ENCODE measurements at regions not wholly inside any gene's neighbourhood (a gene's known extent, or its start where the extent isn't known, plus 50 kb on each side); places are given as distances from the start of the nearest gene placed in this dataset.

DNA sequence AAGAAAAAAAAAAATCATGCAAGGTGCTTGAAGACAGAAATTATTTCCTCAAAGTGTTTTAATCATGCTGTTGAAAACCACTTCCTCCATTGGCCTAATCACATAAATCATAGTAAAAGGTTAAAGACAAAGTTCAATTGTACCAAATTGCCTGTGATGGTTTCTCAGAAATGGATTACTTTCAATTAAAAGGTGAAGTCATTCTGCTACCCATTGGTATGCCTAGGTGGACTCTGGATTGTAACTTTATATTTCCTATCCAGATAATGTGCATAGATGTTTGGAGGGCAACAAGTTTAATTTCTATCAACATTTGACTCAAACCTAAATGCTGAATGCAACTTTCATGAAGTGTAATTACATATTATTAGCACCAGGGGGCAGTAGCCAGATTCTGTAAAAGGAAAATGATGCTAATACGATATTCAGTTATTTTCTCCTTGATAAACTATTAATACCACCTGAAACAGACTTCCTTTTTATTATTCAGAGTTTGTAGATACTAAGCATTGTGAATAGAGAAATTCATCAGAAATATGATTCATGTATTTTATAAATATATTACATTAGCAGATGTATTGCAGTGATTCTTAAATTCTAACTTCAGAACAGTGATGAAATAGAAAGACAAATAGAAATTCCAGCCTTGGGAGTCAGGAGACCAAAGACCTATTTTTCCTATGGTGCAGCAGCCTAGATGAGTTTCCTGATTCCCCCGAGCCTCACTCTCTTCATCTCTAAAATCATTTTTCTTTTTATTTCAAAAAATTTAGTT is 148.2 kb downstream of the CAAP1 start:
- CTCF ChIA-PET (ENCODE audit: unreplicated experiment): no interaction called here
- BruUV-seq (replicated peaks): no TSS peak
- no peak for TF ChIP-seq EZH2phosphoT487 (IDR thresholded peaks at IDR 0.05; ENCODE audit: borderline replicate concordance, low read depth, low read length)
- TF ChIP-seq, protein P1, sequence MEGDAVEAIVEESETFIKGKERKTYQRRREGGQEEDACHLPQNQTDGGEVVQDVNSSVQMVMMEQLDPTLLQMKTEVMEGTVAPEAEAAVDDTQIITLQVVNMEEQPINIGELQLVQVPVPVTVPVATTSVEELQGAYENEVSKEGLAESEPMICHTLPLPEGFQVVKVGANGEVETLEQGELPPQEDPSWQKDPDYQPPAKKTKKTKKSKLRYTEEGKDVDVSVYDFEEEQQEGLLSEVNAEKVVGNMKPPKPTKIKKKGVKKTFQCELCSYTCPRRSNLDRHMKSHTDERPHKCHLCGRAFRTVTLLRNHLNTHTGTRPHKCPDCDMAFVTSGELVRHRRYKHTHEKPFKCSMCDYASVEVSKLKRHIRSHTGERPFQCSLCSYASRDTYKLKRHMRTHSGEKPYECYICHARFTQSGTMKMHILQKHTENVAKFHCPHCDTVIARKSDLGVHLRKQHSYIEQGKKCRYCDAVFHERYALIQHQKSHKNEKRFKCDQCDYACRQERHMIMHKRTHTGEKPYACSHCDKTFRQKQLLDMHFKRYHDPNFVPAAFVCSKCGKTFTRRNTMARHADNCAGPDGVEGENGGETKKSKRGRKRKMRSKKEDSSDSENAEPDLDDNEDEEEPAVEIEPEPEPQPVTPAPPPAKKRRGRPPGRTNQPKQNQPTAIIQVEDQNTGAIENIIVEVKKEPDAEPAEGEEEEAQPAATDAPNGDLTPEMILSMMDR (conservative IDR thresholded peaks at IDR 0.05; ENCODE audit: low read length): peak; percentile 93

DNA sequence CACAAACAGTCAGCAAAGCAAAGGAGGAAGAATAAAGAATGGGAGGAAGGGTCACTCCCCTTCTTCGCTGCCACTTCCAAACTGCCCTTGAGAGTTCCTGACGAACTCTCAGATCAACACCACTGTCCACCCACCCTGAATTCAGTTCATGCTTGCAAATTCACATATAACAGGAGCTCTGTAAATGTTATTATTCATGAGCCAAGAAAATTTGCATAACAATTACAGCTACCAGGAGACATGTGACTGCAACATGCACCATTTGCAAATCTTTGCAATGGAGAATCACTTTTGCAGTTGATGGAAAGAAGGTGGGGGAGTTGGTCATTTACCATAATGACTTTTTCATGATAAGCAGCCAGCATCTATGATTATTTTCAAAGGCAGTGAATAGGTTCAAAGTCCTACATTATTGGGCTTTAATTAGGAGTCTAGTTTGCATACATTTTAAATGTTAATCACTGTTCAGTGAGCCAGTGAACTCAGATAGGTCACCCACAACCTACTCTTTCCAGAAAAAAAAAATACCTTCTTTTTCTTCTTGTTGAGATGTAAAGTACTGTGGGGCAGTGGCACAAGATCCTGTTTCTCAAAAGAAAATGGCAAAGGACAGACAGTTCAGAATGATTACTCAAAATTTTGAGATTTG is 149.7 kb downstream of the CAAP1 start:
- TF ChIP-seq EZH2phosphoT487 (IDR thresholded peaks at IDR 0.05; ENCODE audit: borderline replicate concordance, low read depth, low read length): no peak
- TF ChIP-seq, protein P1 (conservative IDR thresholded peaks at IDR 0.05; ENCODE audit: low read length): no peak
- Histone ChIP-seq H3K4me1 (ENCODE audit: insufficient read depth, low read length, poor library complexity, severe bottlenecking) (no peaks in the 10 kb centered on the region), H3K9me2 (ENCODE audit: insufficient read depth, low read length) (no peaks in the 10 kb centered on the region), H3K9me3 (ENCODE audit: low read length) (no peaks in the 10 kb centered on the region), H4K20me1 (ENCODE audit: insufficient read depth, low read length) (no peaks in the 10 kb centered on the region), H3K79me2 (ENCODE audit: insufficient read depth, low read depth, low read length) (no peaks in the 10 kb centered on the region), H3K27ac (ENCODE audit: low read depth, low read length, poor library complexity, severe bottlenecking) (no peak overlapping the region), H3K4me2 (ENCODE audit: low read length) (no peak overlapping the region), H2AFZ (ENCODE audit: low read length) (no peak overlapping the region), H3K36me3 (ENCODE audit: insufficient read depth, low read length) (no peaks in the 10 kb centered on the region), H3K4me3 (ENCODE audit: low read depth, low read length, poor library complexity, severe bottlenecking) (no peak overlapping the region)
- no peak for DNase-seq (ENCODE audit: low spot score)
- BruUV-seq (replicated peaks): no TSS peak
- CTCF ChIA-PET (ENCODE audit: unreplicated experiment): no interaction called here
- intact Hi-C loops (cut with micrococcal nuclease; ENCODE audit: unreplicated experiment): loop anchor here (2.0 kb wide), 1 partner anchor 534 kb away; no protein-coding TSS in a partner anchor
- POLR2A ChIA-PET: no interaction called here

More for the DNA sequence above, 148.2 kb downstream of the CAAP1 start:
- POLR2A ChIA-PET: interaction anchor here (0.7 kb wide), 1 partner anchor 108 kb away, joined by 3 read pairs; no protein-coding TSS in a partner anchor
- Histone ChIP-seq H3K27ac (ENCODE audit: low read depth, low read length, poor library complexity, severe bottlenecking) (no peak overlapping the region), H3K4me3 (ENCODE audit: low read depth, low read length, poor library complexity, severe bottlenecking) (no peak overlapping the region), H2AFZ (ENCODE audit: low read length) (no peak overlapping the region), H3K4me1 (ENCODE audit: insufficient read depth, low read length, poor library complexity, severe bottlenecking) (no peaks in the 10 kb centered on the region), H3K4me2 (ENCODE audit: low read length) (no peak overlapping the region), H3K36me3 (ENCODE audit: insufficient read depth, low read length) (no peaks in the 10 kb centered on the region), H4K20me1 (ENCODE audit: insufficient read depth, low read length) (no peaks in the 10 kb centered on the region), H3K79me2 (ENCODE audit: insufficient read depth, low read depth, low read length) (no peaks in the 10 kb centered on the region), H3K9me2 (ENCODE audit: insufficient read depth, low read length) (no peaks in the 10 kb centered on the region), H3K9me3 (ENCODE audit: low read length) (no peaks in the 10 kb centered on the region)
- intact Hi-C loops (cut with micrococcal nuclease; ENCODE audit: unreplicated experiment): loop anchor here (1.0 kb wide), 1 partner anchor 231 kb away; no protein-coding TSS in a partner anchor
- peak; percentile 45 for DNase-seq (ENCODE audit: low spot score)

DNA sequence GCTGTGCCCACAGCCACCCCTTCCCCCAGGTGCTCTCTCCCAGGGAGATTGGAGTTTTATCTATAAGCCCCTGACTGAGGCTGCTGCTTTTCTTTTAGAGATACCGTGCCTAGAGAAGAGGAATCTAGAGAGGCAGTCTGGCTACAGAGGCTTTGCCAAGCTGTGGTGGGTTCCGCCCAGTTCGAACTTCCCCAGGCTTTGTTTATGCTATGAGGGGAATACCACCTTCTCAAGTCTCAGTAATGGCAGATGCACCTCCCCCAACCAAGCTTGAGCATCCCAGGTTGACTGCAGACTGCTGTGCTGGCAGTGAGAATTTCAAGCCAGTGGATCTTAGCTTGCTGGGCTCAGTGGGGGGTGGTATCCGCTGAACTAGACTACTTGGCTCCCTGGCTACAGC is 157.4 kb downstream of the CAAP1 start:
- no peaks in the 10 kb centered on the region for H3K36me3 ChIP-seq (ENCODE audit: insufficient read depth, low read length)
- H4K20me1 ChIP-seq (ENCODE audit: insufficient read depth, low read length): no peaks in the 10 kb centered on the region
- CTCF ChIA-PET (ENCODE audit: unreplicated experiment): no interaction called here
- no peak for DNase-seq (ENCODE audit: low spot score)
- no peak overlapping the region for H2AFZ ChIP-seq (ENCODE audit: low read length)
- H3K9me3 ChIP-seq (ENCODE audit: low read length): no peaks in the 10 kb centered on the region
- no peak overlapping the region for H3K27ac ChIP-seq (ENCODE audit: low read depth, low read length, poor library complexity, severe bottlenecking)
- intact Hi-C loops (cut with micrococcal nuclease; ENCODE audit: unreplicated experiment): no loop called here
- H3K4me3 ChIP-seq (ENCODE audit: low read depth, low read length, poor library complexity, severe bottlenecking): no peak overlapping the region
- no peak for TF ChIP-seq EZH2phosphoT487 (IDR thresholded peaks at IDR 0.05; ENCODE audit: borderline replicate concordance, low read depth, low read length)
- TF ChIP-seq, protein P1 (conservative IDR thresholded peaks at IDR 0.05; ENCODE audit: low read length): no peak
- no TSS peak for BruUV-seq (replicated peaks)
- H3K79me2 ChIP-seq (ENCODE audit: insufficient read depth, low read depth, low read length): no peaks in the 10 kb centered on the region
- no peaks in the 10 kb centered on the region for H3K4me1 ChIP-seq (ENCODE audit: insufficient read depth, low read length, poor library complexity, severe bottlenecking)
- no peak overlapping the region for H3K4me2 ChIP-seq (ENCODE audit: low read length)
- POLR2A ChIA-PET: interaction anchor here (0.6 kb wide), 1 partner anchor 542 kb away, joined by 3 read pairs; no protein-coding TSS in a partner anchor
- no peaks in the 10 kb centered on the region for H3K9me2 ChIP-seq (ENCODE audit: insufficient read depth, low read length)

All from OCI-LY7 (cell line).